Spleen (tissue), 7 donors: ENCODE measurements at regions not wholly inside any gene's neighbourhood (a gene's known extent, or its start where the extent isn't known, plus 50 kb on each side); places are given as distances from the start of the nearest gene placed in this dataset.

Source experiments
- POLR2A ChIP-seq, 3 donors: fragments of 450-650 bp; IDR thresholded peaks; one replicate each; pipeline ENCODE4 v1.5.1; 2017; ENCODE audit warnings: antibody characterized with exemption in 3 of 3, mild to moderate bottlenecking in 1 of 3
- TF ChIP-seq, protein P1 (sequence below), 11 experiments: fragments of 200-600 bp in 7 of 11; fragments of 450-650 bp in 4 of 11; sonication (generic) in 4 of 11; IDR thresholded peaks in 8 of 11; conservative IDR thresholded peaks in 3 of 11; 1 replicate in 7 of 11; 2 replicates in 4 of 11; pipeline versions ENCODE4 v1.4.0 to v1.8.0; 2016 to 2021; ENCODE audit warnings: antibody characterized with exemption in 11 of 11, inconsistent platforms in 4 of 11, mild to moderate bottlenecking in 1 of 11
- donor health status: DM: no; HTN: no; CAD: no; lungs with moderate emphysema.
- donor health status: DM: no; HTN: no; CAD: no.
- donor health status: DM: no; HTN: no; CAD: no.

GRCh38 chr1:228940526-228940925, 205.2 kb downstream of the RHOU start:
- TF ChIP-seq POLR2A (IDR thresholded peaks at IDR 0.05) = no peak
- TF ChIP-seq, protein P1, sequence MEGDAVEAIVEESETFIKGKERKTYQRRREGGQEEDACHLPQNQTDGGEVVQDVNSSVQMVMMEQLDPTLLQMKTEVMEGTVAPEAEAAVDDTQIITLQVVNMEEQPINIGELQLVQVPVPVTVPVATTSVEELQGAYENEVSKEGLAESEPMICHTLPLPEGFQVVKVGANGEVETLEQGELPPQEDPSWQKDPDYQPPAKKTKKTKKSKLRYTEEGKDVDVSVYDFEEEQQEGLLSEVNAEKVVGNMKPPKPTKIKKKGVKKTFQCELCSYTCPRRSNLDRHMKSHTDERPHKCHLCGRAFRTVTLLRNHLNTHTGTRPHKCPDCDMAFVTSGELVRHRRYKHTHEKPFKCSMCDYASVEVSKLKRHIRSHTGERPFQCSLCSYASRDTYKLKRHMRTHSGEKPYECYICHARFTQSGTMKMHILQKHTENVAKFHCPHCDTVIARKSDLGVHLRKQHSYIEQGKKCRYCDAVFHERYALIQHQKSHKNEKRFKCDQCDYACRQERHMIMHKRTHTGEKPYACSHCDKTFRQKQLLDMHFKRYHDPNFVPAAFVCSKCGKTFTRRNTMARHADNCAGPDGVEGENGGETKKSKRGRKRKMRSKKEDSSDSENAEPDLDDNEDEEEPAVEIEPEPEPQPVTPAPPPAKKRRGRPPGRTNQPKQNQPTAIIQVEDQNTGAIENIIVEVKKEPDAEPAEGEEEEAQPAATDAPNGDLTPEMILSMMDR (IDR thresholded peaks at IDR 0.05 in 8 of 11, conservative IDR thresholded peaks at IDR 0.05 in 3 of 11) = no peak
